DMS153 treated with DMSO at 0.1 percent for 48 hours (cell line): ENCODE measurements at regions not wholly inside any gene's neighbourhood (a gene's known extent, or its start where the extent isn't known, plus 50 kb on each side); places are given as distances from the start of the nearest gene placed in this dataset.

Source experiments
- DNase-seq: peaks from one replicate; lab custom pipeline; 2025; ENCODE audit not compliant: unreplicated experiment; lab: John Stamatoyannopoulos, UW

- DNase-seq, result no peak
Observed at GRCh38 chr9:80881940-80882339, 807.4 kb downstream of the TLE1 start.

- no peak for DNase-seq
Observed at GRCh38 chr9:80881320-80881719, 808.0 kb downstream of the TLE1 start.

GRCh38 chr9:80878556-80878955 is 810.8 kb downstream of the TLE1 start:
- no peak for DNase-seq

- DNase-seq, result no peak
Observed at GRCh38 chr9:80875947-80876346, 813.4 kb downstream of the TLE1 start.

- no peak for DNase-seq
Observed at GRCh38 chr9:80874276-80874675, 815.1 kb downstream of the TLE1 start.

GRCh38 chr9:80873861-80874260 is 815.5 kb downstream of the TLE1 start:
- DNase-seq, result no peak

GRCh38 chr9:80871596-80871995 is 817.8 kb downstream of the TLE1 start:
- DNase-seq, result no peak

GRCh38 chr9:80867731-80868130 is 821.6 kb downstream of the TLE1 start:
- DNase-seq, result no peak

GRCh38 chr9:80866576-80867227 is 822.6 kb downstream of the TLE1 start:
- DNase-seq, result no peak

- DNase-seq, result no peak
Observed at GRCh38 chr9:80866121-80866520, 823.2 kb downstream of the TLE1 start.

- no peak for DNase-seq
Observed at GRCh38 chr9:80843028-80843427, 846.3 kb downstream of the TLE1 start.

- DNase-seq, result no peak
Observed at GRCh38 chr9:80842389-80842788, 847.0 kb downstream of the TLE1 start.

GRCh38 chr9:80841888-80842287 is 847.5 kb downstream of the TLE1 start:
- DNase-seq, result no peak

GRCh38 chr9:80839821-80840675 is 849.3 kb downstream of the TLE1 start:
- no peak for DNase-seq

- DNase-seq, result no peak
Observed at GRCh38 chr9:80836013-80836412, 853.3 kb downstream of the TLE1 start.

GRCh38 chr9:80831751-80832150 is 857.6 kb downstream of the TLE1 start:
- no peak for DNase-seq

- DNase-seq, result no peak
Observed at GRCh38 chr9:80811656-80812055, 877.7 kb downstream of the TLE1 start.

GRCh38 chr9:80811003-80811402 is 878.3 kb downstream of the TLE1 start:
- no peak for DNase-seq

GRCh38 chr9:80806671-80807070 is 882.7 kb downstream of the TLE1 start:
- DNase-seq, result no peak

GRCh38 chr9:80804873-80805272 is 884.5 kb downstream of the TLE1 start:
- no peak for DNase-seq

GRCh38 chr9:80797831-80798688 is 891.3 kb downstream of the TLE1 start:
- peak; percentile 19 for DNase-seq
